HG02973 (cell line): ENCODE measurements at regions not wholly inside any gene's neighbourhood (a gene's known extent, or its start where the extent isn't known, plus 50 kb on each side); places are given as distances from the start of the nearest gene placed in this dataset.

Source experiments
- ATAC-seq: cut with Tn5 transposase; IDR thresholded peaks from one replicate; pipeline ENCODE4 v1.9.1; 2021; ENCODE audit warnings: moderate library complexity; ENCODE audit not compliant: unreplicated experiment

DNA sequence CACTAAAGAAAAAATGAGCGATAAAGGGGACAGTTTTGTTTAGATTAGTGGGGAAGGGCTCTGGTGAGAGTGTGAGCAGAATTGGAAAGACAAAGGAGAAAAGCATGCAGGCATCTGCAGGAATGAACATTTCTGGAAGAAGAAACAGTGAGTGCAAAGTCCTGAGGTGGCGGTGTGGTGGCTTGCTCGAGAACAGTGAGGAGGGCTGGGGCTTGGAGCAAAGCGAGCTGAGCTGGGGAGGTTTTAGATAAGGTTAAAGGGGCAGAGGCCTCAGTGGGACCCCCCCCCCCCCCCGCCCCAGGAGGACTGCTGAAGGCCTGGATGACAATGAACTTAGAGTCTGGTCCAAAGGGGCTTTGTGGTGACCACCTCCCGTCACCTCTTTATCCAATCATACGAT lies 202.7 kb upstream of the MVB12B start:
- ATAC-seq = no peak

DNA sequence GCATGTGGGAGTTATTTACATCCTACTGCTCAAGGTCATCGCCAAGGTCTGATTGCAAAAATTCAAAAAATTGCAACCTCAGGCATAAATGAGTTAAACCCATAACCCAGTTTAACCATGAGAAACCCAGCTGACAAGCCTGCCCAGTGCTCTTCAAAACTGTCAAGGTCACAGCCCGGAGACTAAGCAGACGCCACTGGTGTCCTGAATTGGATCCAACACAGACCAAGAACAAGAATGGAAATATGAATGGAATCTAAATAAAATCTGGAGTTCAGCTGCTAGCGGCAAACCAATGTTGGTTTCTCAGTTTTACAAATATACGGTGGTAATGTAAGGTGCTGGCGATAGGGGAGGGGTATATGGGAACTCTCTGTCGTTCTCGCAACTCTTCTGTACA lies 201.5 kb upstream of the MVB12B start:
- ATAC-seq = no peak

DNA sequence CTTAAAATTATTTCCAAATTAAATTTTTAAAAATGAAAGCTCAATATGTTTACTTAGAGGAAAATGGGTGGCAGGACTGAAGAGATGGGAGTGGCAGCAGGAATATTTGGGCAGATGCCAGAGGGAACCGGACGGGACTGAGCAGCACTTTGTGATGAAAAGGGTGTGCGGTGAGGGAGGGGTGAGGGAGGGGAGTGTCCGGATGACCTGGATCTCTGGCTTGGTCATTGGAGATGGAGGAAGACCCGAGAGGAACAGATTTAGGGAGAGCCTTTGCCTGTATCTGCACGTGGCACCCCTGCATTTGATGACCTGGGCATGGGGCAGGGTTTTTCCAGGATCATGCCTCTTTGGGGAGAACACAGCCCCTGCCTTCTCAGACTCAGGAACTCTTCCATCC lies 201.1 kb upstream of the MVB12B start:
- ATAC-seq = no peak

DNA sequence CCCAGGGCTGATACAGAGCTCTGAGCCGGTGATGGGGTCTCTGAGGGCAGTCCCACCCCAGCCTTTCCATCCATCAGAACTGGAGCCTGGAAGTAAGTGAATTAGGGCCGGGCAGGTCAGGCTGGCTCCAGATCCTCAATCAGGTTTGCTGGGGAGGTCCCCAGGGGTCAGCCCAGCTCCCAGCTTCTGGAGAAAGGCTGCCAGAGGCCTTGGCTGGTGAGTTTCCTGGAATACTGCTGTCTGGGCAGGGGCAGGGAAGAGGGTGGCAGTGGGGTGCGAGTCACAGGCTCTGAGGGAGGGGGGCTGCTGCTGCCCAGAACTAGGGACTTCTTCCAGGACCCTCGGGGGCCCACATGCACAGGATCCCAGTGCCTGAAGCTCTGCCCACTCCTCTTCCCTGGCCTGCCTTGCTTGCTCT lies 200.6 kb upstream of the MVB12B start:
- no peak for ATAC-seq

DNA sequence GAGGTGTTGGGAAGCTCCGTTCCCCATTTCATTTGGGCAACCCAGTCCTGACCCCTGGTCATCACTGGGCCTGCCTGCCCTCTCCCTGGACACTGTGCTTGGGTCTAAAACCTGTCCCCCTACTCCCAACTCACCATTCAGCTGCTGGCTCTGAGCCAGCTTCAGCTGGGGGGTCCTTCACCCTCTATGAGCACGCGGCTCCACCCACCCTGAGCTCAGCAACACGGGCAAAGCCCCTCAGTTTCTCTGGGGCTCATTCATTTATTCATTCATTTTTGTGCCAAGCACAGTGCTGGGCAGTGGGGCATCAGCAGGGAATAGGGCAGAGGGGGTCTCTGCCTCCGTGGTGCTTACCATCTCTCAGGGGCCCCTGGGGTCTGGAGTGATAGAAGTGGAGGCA lies 199.8 kb upstream of the MVB12B start:
- no peak for ATAC-seq

DNA sequence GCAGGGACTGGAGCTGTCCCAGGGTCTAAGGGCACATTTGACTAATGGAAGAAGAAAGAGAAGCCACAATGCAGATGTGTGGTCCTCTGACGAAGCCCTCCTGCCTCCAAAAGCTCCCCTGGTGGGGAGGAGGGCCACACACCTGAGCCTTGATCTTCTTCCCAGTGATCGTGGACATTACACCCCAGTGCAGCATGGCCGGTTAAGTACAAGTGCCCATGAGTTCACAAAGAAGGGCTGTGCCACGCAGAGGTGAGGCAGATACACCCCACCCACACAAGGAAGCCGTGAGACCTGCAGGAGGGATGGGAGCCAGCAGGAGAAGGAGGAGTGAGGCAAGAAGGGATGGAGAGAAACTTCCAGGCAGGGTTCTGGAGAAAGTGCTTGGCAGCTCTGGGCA lies 199.0 kb upstream of the MVB12B start:
- ATAC-seq = no peak

DNA sequence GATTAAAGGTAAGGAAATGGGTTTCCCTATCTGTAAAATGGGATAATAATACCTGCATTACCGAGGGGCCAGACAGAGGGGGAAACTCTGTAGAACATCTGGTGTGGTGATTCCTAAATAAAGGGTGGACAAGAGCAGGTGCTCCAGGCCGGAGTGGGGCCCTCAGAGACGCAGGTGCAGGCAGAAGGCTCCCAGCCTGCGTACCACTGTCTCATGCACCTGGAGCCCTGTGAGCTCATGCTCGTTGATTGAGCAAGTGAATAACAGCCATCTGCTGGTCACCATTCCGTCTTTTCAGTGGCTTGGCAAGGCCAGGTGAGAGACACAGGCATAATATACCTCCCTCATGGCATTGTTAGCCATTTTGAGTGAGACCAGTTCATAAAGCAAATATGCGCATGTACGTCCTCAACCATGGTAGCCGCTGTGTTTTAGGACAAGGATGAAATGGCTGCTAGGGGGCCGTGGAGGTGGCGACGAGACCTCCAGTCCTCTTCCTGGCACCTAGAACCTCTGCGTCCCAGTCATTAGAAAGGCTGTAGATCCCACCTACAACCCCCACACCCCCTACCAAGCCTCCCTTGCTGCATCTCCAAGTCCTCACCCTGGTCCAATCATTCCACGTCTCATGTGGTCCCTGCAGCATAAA lies 198.0 kb upstream of the MVB12B start:
- ATAC-seq = no peak

DNA sequence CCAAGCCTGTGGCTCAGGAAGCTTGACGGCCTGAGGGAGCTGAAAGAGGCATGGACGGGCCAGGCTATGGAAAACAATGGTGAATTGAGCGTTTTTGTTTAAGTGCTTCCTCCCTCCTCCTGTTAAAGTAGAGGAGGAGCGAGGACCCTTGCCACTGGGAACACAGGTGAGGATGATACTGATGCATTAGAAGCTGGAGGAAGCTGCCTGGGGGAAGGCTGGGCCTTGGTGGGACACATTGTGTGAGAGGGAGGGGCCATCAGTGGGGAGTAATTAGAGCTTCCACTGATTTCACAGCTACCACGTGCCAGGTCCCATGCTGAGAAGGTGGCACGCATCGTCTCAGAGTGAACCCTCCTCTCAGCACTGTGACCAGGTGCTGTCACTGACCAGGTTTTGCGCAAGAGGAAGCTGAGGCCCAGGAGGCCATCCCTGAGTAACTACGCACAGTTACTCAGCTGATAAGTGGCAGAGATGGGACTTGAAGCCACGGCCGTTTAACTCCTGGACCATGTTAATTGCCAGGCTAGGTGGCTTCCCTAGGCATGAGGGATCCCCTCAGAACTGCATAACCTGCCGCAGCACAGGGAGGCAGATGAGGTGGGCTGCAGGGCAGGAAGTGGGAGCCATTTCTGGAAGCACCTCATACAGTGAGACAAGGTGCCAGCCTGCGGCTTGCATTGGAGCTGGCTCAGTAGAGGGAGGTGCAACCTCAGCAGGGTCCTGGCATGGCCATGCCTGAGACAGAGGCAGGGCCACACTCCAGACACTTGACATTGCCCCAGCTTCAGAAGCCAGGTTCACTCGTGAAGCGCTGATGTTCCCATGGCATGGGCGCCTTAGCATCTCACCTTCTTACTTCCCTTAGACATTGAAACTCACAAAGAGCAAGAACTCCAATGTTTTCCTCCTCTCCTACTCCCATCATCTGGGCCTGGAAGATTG lies 195.3 kb upstream of the MVB12B start:
- ATAC-seq = no peak

DNA sequence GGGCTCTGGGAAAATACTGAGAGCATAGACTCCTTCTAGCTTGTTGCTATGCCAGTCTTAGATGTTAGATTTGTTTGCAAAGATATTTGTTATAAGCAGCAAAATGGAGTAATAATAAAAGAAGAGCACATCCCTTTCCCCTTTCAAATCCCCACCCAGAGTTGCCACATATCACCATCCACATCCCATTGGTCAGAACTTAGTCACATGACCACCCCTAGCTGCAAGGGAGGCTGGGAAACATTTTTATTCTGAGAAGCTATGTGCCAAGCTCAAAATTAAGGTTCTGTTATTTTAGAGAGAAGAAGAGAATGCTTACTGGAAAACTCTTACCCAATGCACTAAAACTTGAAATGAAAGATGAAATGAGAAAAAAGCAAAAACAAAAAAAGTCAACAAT lies 193.9 kb upstream of the MVB12B start:
- ATAC-seq = no peak

DNA sequence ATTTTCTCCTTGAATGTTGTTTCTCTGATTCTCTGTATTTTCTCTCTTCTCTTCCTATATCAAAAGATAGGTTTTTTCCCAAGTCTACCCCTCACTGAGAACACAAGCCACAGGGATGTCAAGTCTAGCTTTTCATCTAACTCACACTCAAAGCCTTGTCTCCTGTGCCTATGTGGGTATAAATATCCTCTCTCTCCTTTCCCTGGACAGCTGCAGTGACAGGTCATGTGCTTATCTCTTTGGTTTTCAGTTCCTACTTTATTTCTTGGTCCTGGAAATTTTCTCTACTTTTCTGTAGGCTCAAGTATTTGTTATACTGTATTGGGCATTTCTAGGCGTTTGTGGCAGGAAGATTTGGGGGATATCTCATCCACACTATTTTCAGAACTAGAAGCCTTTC lies 182.4 kb upstream of the MVB12B start:
- no peak for ATAC-seq

DNA sequence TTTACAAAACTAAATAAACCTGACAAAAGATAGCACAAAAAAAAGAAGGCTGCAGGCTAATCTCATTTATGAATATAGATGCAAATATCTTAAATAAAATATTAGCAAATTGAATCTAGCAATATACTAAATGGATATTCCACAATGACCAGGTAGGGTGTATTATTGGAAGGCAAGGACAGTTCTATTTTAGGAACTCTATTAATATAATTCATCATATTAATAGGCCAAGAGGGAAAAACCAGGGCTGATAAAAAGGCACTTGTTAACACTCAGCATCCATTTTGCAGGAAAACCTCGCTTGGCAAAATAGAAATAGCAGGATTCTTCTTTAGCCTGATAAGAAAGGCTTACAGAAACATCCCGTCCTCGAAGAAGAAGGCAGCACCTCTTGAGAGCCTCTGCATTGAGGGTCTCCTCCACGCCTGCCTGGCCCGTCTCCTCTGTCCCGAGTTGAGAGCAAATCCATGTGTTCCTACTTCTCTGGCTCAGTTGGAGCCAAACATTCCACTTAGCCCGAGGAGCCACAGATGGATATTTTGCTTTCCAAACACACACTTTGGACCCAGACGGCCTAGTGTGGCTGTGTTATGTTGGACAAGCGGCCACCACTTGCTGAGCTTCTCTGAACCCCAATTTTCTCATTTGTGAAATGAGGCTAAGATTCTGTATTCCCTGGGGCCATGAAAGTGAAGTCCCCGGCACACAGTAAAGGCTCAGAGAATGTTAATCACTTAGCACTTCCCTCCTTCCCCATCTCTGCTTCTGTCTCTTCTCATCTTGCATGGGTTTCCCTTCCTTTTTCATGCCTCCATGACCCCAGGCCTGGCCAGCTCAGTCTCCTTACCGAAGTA lies 181.8 kb upstream of the MVB12B start:
- ATAC-seq = no peak

DNA sequence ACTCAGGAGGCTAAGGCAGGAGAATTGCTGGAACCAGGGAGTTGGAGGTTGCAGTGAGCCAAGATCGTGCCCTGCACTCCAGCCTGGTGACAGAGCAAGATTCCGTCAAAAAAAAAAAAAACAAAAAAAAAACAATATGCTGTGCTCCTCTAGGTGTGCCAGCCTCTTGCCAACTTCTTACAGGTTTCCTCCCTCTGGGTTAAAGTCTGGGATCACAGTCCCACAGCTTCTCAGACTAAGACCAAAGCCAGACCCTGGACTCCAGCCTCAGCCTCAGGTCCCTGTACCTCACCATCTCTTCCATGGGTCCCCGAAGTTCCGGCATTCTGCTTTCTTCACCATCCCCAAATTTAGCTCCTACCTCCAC lies 180.8 kb upstream of the MVB12B start:
- ATAC-seq = no peak

DNA sequence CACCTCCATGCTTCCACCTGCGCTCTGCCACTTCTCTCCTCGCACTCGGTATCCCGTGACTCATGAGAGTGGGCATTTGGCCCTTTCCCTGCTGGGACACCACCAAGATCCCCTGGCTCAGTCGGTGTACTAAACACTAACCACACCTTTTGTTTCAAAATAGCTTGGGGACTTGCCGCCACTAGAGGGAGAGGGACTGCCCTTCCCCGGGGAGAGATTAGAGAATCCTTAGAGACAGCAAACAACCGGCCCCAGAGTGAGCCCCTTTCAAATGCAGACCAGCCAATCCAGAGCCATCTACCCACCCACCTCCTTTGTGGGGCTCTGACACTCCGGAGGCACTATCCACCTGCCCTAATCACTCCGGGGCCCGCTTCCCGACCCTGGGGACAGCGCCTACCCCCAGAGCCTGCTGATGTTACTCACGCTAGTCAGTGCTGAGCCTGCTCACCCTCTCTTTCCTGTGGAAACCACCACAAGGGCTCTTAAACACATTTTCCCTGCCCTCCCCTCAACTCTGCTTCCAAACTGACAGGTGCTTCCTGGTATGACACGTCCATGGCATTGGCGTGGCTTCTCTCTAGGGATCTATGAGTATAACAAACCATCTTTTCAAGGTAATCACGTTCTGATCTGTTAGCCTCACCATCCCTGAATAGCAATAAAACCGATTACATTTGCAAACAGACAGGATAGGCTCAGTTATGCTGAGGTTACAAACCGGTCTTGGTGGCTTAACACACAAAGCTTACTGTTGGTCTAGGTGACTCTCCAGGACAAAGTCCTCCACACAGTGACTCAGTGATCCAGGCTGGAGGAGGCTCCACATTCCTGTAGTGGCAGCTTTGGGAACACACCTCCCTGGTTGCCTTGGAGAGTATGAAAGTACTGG lies 180.1 kb upstream of the MVB12B start:
- peak; percentile 48 for ATAC-seq

DNA sequence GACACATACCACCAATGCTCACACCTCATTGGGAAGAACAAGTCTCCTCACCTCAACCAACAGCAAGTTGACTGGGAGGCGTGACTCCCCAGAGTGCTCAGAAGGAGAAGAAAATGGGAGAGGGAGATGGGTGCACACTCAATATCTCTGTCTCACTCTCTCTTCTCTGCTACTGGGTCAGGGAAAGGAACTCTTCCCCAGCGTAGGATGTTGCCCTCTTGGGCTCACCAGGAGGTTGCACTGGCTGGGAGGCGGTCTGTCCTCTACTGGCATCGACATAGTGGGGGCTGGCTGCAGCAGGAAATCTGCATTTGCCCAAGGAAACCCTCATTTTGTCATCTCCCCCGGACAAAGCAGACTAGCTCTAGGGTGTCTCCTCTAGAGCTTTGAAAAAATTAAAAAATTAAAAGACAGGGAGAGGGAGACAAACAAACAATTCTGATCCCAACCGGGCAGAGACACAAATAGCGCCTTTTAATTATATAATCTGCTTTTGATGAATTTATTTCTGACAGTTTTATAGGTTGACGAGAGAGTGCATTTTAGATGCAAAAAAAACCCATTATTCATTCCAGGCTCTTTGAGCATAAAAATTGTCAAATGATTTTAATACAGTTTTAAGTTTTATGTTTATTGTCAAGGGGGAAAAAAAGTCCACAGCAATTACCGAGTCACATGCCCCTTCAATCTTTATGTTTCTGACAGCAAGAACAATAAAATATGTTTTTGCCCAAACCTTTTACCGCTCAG lies 179.3 kb upstream of the MVB12B start:
- no peak for ATAC-seq

DNA sequence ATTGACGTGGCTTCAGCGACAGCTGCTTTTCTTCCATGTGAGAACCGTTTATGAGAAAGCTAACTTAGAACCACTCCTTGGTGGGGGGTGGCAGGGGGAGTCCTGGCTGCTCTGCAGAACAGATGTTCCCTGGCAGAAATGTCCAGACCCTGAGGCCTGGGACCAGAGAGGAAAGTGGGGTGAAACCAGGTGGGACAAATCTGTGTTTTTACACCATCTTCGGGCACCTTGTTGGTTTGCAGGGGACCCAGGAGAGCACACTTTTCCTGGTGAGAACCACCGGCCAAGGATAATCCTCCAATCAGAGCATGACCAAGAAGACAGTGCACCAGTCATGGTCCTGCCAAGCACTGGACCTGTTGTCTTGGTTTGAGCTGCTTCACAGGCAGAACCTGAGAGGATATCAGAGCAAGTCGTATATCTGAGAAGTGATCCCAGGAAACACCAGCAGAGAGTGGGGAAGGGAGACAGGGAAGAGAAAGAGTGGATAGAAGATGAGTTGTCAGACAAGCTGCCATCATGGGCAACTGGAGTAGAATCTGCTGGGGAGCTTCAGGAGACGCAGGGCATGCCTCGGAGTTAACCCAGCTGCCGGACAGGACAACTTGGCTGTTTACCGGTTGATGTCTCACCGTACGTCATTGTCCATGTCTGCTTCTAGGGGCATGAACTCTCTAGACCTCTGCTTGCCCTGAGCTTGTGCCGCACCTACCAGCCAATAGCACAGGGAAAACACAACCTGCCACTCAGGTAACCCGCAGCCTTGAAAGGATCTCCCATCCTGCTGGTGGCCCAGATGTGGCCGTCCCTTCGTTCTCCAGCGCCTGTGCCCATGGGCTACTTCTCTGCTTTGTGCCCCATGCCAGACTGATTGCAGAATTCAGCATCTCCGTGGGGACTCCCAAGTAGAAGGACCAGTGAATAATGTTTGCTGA lies 178.4 kb upstream of the MVB12B start:
- no peak for ATAC-seq

DNA sequence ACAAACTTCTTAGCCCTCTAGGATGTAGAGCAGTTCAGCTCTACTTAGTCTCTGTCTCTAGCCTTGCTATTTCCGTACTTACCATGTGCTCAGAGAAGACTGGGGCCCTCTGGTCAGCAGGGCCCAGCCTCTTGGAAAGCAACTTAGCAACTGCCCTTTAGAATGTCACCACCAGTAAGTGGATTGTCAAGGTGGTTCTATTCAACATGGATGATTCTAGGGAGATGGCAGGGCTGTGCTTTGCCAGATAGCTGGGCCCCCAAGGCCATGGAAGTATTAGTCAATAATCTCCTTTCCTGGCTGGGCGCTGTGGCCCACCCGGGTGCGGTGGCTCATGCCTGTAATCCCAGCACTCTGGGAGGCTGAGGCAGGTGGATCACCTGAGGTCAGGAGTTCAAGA lies 177.6 kb upstream of the MVB12B start:
- ATAC-seq = no peak

DNA sequence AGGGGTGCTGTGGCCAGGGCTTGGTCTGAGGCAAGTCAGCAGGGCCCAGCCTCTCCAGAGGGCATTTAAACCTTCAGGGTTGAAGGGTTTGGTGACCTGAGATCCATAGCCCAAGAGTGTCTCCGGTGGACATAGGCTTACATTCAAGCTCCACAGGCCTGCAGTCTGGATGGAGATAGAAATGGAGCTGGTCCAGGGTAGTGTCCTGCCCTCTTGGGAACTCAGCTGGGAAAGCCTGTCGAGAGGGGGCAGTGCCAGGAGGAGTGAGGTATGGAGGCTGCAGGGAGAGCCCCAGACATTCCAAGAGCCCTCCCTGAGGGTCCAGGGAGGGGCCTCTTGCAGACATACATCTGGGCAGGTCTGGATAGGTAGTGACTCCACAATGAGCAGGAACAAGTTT lies 177.0 kb upstream of the MVB12B start:
- ATAC-seq = no peak

DNA sequence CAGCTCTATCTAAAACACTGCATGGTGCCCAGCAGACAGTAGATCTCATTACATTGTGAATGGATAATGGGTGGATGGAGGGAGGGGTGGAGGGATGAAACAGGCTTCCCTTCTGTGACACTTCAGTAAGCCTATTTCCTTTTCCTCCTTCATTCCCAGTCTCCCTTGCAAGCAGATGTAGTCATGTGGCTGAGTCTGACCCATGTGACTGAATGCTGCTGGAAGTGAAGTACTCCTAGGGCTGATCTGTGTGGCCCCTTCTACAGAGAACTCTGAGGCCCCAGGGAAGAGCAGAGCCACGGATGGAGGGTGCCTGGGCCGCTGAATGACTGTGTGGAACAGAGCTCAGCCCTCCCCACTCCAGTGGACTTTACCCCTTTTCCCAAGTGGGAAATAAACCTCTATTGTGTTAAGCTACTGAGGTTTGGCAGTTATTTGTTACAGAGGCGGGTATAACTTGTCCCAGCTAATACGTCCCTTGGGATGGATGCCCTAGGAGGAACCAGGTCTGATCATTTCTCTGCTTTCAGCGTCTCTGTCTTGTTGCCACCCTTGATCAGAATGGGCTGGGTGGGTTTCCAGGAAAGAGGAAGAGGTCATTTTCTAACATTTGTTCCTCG lies 176.1 kb upstream of the MVB12B start:
- ATAC-seq = no peak
